NCI-H1092 treated with DMSO at 0.1 percent for 48 hours (cell line): ENCODE measurements at regions not wholly inside any gene's neighbourhood (a gene's known extent, or its start where the extent isn't known, plus 50 kb on each side); places are given as distances from the start of the nearest gene placed in this dataset.
"Not testable (repeated sequence)": the region's sequence is repeated elsewhere in the genome, so short reads cannot be mapped to it uniquely, and the experiment has no call there.

Experiments used
- DNase-seq: peaks from one replicate; lab custom pipeline; 2025; lab: John Stamatoyannopoulos, UW

GRCh38 chr2:118611691-118612090 is 235.8 kb downstream of the EN1 start:
- no peak for DNase-seq

GRCh38 chr2:118609138-118609537 is 238.3 kb downstream of the EN1 start:
- DNase-seq: no peak

- no peak for DNase-seq
These were observed 239.8 kb downstream of the EN1 start for GRCh38 chr2:118607641-118608040.

- DNase-seq: no peak
These were observed 242.6 kb downstream of the EN1 start for GRCh38 chr2:118604811-118605210.

- no peak for DNase-seq
These were observed 243.1 kb downstream of the EN1 start for GRCh38 chr2:118604371-118604770.

- DNase-seq: no peak
These were observed 248.3 kb downstream of the EN1 start for GRCh38 chr2:118599141-118599540.

- no peak for DNase-seq
These were observed 250.8 kb downstream of the EN1 start for GRCh38 chr2:118596620-118597019.

- DNase-seq: no peak
These were observed 254.2 kb downstream of the EN1 start for GRCh38 chr2:118593257-118593656.

- no peak for DNase-seq
These were observed 256.2 kb downstream of the EN1 start for GRCh38 chr2:118591223-118591622.

- DNase-seq: no peak
These were observed 257.7 kb downstream of the EN1 start for GRCh38 chr2:118589721-118590120.

- no peak for DNase-seq
These were observed 258.6 kb downstream of the EN1 start for GRCh38 chr2:118588850-118589249.

GRCh38 chr2:118586312-118586711 is 261.1 kb downstream of the EN1 start:
- DNase-seq: no peak

- DNase-seq: no peak
These were observed 262.6 kb downstream of the EN1 start for GRCh38 chr2:118584877-118585276.

- no peak for DNase-seq
These were observed 263.2 kb downstream of the EN1 start for GRCh38 chr2:118584062-118584749.

- DNase-seq: no peak
These were observed 265.4 kb downstream of the EN1 start for GRCh38 chr2:118582058-118582457.

- DNase-seq: no peak
These were observed 266.8 kb downstream of the EN1 start for GRCh38 chr2:118580651-118581050.

- no peak for DNase-seq
These were observed 267.3 kb downstream of the EN1 start for GRCh38 chr2:118580107-118580506.

- no peak for DNase-seq
These were observed 270.2 kb downstream of the EN1 start for GRCh38 chr2:118577202-118577601.

GRCh38 chr2:118576109-118576855 is 271.2 kb downstream of the EN1 start:
- no peak for DNase-seq

- DNase-seq: not testable (repeated sequence)
These were observed 275.1 kb downstream of the EN1 start for GRCh38 chr2:118572380-118572779.

- no peak for DNase-seq
These were observed 277.4 kb downstream of the EN1 start for GRCh38 chr2:118569876-118570535.

- DNase-seq: no peak
These were observed 278.7 kb downstream of the EN1 start for GRCh38 chr2:118568700-118569099.
